HG02970 (cell line): ENCODE measurements at regions not wholly inside any gene's neighbourhood (a gene's known extent, or its start where the extent isn't known, plus 50 kb on each side); places are given as distances from the start of the nearest gene placed in this dataset.
"Not testable (repeated sequence)": the region's sequence is repeated elsewhere in the genome, so short reads cannot be mapped to it uniquely, and the experiment has no call there.

Source experiments
- ATAC-seq: cut with Tn5 transposase; IDR thresholded peaks from one replicate; pipeline ENCODE4 v1.9.1; 2021; ENCODE audit warnings: mild to moderate bottlenecking, moderate library complexity, moderate number of reproducible peaks; ENCODE audit not compliant: unreplicated experiment, low FRiP score

GRCh38 chr21:35458405-35458804, 409.3 kb upstream of the RUNX1 start:
- no peak for ATAC-seq

- ATAC-seq, result no peak
Measured at GRCh38 chr21:35457097-35457804, 408.1 kb upstream of the RUNX1 start.

DNA sequence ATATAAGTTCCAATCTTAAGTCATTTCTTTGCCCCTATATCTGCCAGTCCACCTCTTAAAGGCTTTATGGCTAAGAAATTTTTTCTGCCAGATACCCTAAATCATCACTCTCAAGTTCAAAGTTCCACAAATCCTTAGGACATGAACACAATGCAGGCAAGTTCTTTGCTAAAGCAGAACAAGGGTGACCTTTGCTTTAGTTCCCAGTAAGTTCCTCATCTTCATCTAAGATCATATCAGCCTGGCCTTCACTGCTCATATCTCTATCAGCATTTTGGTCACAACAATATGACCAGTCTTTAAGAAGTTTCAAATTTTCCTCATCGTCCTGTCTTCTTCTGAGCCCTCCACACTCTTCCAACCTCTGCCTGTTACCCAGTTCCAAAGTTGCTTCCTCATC, 402.2 kb upstream of the RUNX1 start:
- ATAC-seq, result no peak

DNA sequence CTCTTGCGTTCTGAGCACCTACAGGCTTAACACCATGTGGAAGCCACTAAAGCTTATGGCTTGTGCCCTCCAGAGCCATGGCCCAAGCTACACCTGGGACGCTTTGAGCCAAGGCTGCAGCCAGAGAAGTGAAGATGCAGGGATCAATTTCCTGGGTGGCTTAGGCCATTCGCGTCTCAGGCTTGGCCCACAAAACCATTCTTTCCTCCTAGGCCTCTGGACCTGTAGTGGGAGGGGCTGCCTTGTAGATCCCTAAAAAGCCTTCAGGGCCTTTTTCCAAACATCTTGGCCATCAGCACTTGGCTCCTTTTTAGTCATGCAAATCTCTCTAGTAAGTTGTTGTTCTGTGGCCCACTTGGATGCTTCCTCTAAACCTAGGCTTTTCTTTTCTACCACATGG, 401.7 kb upstream of the RUNX1 start:
- ATAC-seq, result no peak

GRCh38 chr21:35449846-35450245, 400.7 kb upstream of the RUNX1 start:
- ATAC-seq, result no peak

GRCh38 chr21:35448876-35449599, 399.9 kb upstream of the RUNX1 start:
- ATAC-seq, result no peak

GRCh38 chr21:35444391-35444790, 395.3 kb upstream of the RUNX1 start:
- ATAC-seq, result no peak

- ATAC-seq, result no peak
Measured at GRCh38 chr21:35441868-35442582, 392.9 kb upstream of the RUNX1 start.

- no peak for ATAC-seq
Measured at GRCh38 chr21:35438643-35439404, 389.7 kb upstream of the RUNX1 start.

DNA sequence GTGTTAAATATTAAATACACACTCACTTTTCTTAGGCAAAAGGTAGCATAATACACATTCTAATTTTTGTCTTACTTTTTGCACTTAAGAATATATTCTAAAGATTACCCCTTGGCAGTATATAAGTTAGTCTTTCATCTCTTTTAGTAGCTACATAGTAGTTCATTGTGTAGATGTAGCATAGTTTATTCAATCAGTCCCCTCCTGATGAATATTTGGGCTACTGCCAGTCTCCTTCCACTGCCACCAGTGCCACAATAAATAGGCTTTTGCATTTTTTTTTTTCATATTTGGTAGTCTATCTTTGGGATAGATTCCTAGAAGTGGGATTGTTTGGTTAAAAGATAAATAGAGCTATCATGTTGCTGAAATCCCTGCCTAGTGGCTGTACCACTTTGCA, 388.8 kb upstream of the RUNX1 start:
- no peak for ATAC-seq

DNA sequence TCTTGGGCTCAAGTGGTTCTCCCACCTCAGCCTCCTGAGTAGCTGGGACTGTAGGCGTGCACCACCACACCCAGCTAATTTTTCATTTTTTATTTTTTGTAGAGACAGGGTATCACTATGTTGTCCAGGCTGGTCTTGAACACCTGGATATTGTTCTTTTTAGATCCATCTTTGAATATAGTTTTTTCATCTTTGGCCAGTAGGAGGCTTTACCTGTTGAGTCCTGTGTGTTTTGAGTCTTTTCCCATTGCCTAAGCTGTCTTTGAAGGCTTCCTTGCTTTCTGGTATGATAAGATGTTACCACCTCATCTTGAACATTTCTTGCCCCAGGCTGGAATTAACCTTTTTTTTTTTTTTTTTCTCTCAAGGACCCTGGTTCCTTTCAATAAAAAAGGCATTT, 387.8 kb upstream of the RUNX1 start:
- ATAC-seq, result no peak

GRCh38 chr21:35432601-35433000, 383.5 kb upstream of the RUNX1 start:
- ATAC-seq, result not testable (repeated sequence)

DNA sequence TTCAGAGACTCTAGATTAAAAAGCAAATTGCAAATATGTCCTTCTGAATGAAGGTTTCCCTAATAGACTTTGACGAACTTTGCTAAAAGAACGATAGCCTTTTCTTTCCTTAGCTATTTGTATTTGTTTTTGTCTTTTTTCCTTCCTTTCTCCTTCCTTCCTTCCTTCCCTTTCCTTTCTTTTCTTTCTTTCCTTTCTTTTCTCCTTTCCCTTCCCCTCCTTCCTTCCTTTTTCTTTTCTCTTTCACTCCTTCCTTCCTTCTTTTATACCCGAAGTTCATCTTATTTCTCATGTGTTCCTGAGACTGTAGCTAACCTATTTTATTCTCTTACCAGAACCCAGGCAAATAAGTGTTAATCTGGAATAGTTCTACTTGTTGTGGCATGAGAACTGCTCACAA, 381.2 kb upstream of the RUNX1 start:
- no peak for ATAC-seq

GRCh38 chr21:35428937-35429336, 379.8 kb upstream of the RUNX1 start:
- ATAC-seq, result no peak

DNA sequence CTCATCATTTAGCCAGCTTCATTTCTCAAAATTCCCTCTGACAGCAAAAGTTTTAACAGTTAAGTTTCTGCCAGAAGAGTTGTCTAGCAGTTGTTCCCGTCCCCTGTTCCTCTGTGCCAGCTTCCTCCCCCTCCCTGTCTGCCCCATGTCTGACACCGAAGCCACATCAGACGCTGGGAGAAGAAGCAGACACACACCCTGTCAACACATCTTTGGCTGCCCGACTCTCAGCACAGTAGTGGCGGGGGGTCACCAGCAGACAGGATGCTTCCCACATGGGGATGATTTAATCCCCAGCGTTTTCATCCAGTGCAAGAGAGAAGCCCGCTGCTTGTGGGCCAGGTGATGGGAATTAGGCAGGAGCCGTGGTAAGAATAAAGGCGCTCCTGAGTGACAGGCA, 379.4 kb upstream of the RUNX1 start:
- no peak for ATAC-seq

- ATAC-seq, result no peak
Measured at GRCh38 chr21:35428001-35428320, 378.9 kb upstream of the RUNX1 start.

DNA sequence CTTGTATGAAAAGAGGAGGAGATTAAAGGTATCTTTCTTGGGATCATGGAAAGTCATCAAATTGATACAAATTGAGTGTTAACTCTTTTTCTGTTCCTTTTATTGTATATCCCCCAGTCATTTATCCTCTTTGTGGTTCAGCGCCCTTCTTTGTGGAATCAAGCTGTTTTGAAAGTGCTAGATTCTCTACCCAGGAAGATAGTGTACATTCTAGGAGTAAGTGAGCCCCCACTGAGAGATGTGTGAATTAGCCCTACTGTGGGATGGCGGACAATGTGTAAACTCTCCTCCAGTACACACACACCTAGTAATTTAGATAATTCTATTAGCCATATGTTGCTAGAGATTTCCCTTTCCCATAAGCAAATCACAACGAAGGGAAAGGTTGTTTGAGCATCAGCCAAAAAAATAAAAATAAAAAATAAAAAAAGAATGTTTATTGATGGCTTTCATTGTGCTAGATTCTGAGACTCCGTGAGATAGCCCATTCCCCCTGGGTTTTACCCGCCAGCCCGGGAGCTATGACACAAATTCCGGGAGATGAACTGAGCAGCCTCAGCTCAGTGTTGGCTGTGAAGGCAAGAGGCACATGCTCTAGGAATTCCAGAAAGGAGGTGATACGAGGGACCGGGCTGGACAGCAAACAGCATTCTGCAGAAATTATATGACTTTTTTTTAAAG, 378.4 kb upstream of the RUNX1 start:
- no peak for ATAC-seq

GRCh38 chr21:35426897-35427296, 377.8 kb upstream of the RUNX1 start:
- no peak for ATAC-seq

GRCh38 chr21:35426469-35426868, 377.4 kb upstream of the RUNX1 start:
- no peak for ATAC-seq

DNA sequence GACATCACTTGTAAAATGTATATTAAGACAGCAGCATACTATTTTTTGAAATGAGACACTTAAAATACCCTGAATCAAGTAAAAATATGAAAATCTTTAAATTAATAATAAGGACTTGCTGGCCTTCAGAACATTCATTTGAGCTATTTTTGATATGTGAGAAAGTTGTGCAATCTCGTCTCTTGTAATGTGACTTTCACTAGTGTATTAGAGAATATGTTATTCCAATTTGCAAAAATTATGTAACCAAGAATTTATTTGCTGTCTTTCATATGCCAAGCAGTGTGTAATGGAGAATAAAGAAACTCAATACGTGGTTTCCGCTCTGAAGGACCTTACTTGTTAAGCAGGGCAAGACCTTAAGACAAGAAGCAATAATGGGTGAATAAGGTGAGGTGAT, 375.0 kb upstream of the RUNX1 start:
- ATAC-seq, result no peak
